ENCODE measurements at regions not wholly inside any gene's neighbourhood (a gene's known extent, or its start where the extent isn't known, plus 50 kb on each side); places are given as distances from the start of the nearest gene placed in this dataset.

- no peaks in the 10 kb centered on the region for H3K9me1 ChIP-seq (replicated peaks; ENCODE audit: control insufficient read depth, extremely low read depth, insufficient read depth, low read length)
- no peak overlapping the region for H3K27ac ChIP-seq (ENCODE audit: insufficient read depth, low read depth, low read length)
- H3K27me3 ChIP-seq (ENCODE audit: control insufficient read depth in 2 of 2, insufficient read depth in 2 of 2, low read length in 2 of 2): no peaks in the 10 kb centered on the region
- no peak overlapping the region for H3K4me3 ChIP-seq (replicated peaks in 1 of 3; ENCODE audit: insufficient read depth in 1 of 3, low read depth in 1 of 3, low read length in 3 of 3)
- FAIRE-seq (no peak), DNase-seq (ENCODE audit: low read depth, low spot score) (no peak)
- TF ChIP-seq MAX (IDR thresholded peaks at IDR 0.05; ENCODE audit: insufficient read depth, insufficient read length): no peak
- TF ChIP-seq POLR2AphosphoS5 (IDR thresholded peaks at IDR 0.05; ENCODE audit: insufficient read depth, low read depth, low read length): no peak
- no peak for TF ChIP-seq JUN (IDR thresholded peaks at IDR 0.05; ENCODE audit: borderline replicate concordance, insufficient read depth, insufficient read length, low read depth)
- no peak for TF ChIP-seq EZH2 (IDR thresholded peaks at IDR 0.05; ENCODE audit: borderline replicate concordance, low read depth, low read length, severe bottlenecking)
- TF ChIP-seq MYC (IDR thresholded peaks at IDR 0.05; ENCODE audit: low read depth, low read length): no peak
- TF ChIP-seq CTCF (IDR thresholded peaks at IDR 0.05; ENCODE audit: extremely low read depth in 1 of 2, insufficient read depth in 1 of 2, low read depth in 1 of 2, low read length in 2 of 2): no peak
- TF ChIP-seq POLR2A (IDR thresholded peaks at IDR 0.05; ENCODE audit: low read depth, low read length): no peak
- TF ChIP-seq GATA2 (IDR thresholded peaks at IDR 0.05; ENCODE audit: insufficient read depth, insufficient read length, low read depth, low read length): no peak
- no peak for TF ChIP-seq FOS (IDR thresholded peaks at IDR 0.05; ENCODE audit: borderline replicate concordance, insufficient read depth, low read length)
- no peaks in the 10 kb centered on the region for H3K4me1 ChIP-seq (ENCODE audit: control insufficient read depth, extremely low read depth, insufficient read depth, low read length)
- intact Hi-C loops (cut with micrococcal nuclease) (no loop called here), dilution Hi-C loops (cut with MboI; ENCODE audit: extremely low pct_ligation_motif_present, low sequenced_read_pairs) (no loop called here)
- POLR2A ChIA-PET: no interaction called here
- no peaks in the 10 kb centered on the region for H3K36me3 ChIP-seq (ENCODE audit: control insufficient read depth in 2 of 2, extremely low read depth in 1 of 2, insufficient read depth in 2 of 2, low read length in 2 of 2)
- H3K9ac ChIP-seq (replicated peaks; ENCODE audit: extremely low read depth, insufficient read depth, low read length): no peak overlapping the region
- CTCF ChIA-PET: no interaction called here
- no peaks in the 10 kb centered on the region for H3K79me2 ChIP-seq (ENCODE audit: control insufficient read depth, insufficient read depth, low read length)
- H3K9me3 ChIP-seq (replicated peaks; ENCODE audit: control insufficient read depth, insufficient read depth, low read length): no peaks in the 10 kb centered on the region
- H4K20me1 ChIP-seq (replicated peaks; ENCODE audit: control insufficient read depth, extremely low read depth, insufficient read depth, low read length): no peaks in the 10 kb centered on the region
- no TSS peak for BruUV-seq (replicated peaks)
- no peak overlapping the region for H3K4me2 ChIP-seq (ENCODE audit: insufficient read depth, low read length)
- H2AFZ ChIP-seq (ENCODE audit: low read depth, low read length): no peak overlapping the region
Measured at GRCh38 chr4:20554134-20554533, 146.1 kb upstream of the PACRGL start.

Data from endothelial cell of umbilical vein (primary cell).